ENCODE measurements at regions not wholly inside any gene's neighbourhood (a gene's known extent, or its start where the extent isn't known, plus 50 kb on each side); places are given as distances from the start of the nearest gene placed in this dataset.

- no peak overlapping the region for H2AFZ ChIP-seq (ENCODE audit: low read depth, low read length)
- no peaks in the 10 kb centered on the region for H3K9me3 ChIP-seq (ENCODE audit: insufficient read depth, low read length, severe bottlenecking)
- TF ChIP-seq CTCF (IDR thresholded peaks at IDR 0.05; ENCODE audit: borderline replicate concordance, extremely low read depth, low read length, poor library complexity, severe bottlenecking) (no peak), EZH2 (IDR thresholded peaks at IDR 0.05; ENCODE audit: borderline replicate concordance, low read depth, low read length, severe bottlenecking) (no peak)
- no peak overlapping the region for H3K4me2 ChIP-seq (ENCODE audit: insufficient read depth, low read length)
- H4K20me1 ChIP-seq (ENCODE audit: insufficient read depth, low read length): no peaks in the 10 kb centered on the region; the same call in none of the 2 replicates
- no peak for DNase-seq
- H3K4me3 ChIP-seq (ENCODE audit: low read depth in 1 of 2, low read length in 2 of 2): no peak overlapping the region
- no peak for ATAC-seq (ENCODE audit: insufficient read depth, low read depth)
- H3K27me3 ChIP-seq (ENCODE audit: insufficient read depth, low read length, poor library complexity): peaks cover 26% of the 10 kb centered on the region
- H3K27ac ChIP-seq (ENCODE audit: low read length): no peak overlapping the region
- no peak overlapping the region for H3K9ac ChIP-seq (ENCODE audit: low read depth, low read length)
- no peaks in the 10 kb centered on the region for H3K36me3 ChIP-seq (ENCODE audit: insufficient read depth, low read length)
- H3K4me1 ChIP-seq (ENCODE audit: insufficient read depth, low read length): no peaks in the 10 kb centered on the region
- no peaks in the 10 kb centered on the region for H3K79me2 ChIP-seq (ENCODE audit: insufficient read depth, low read length)
Measured at GRCh38 chr17:79205688-79206205, 131.1 kb downstream of the ENGASE start.

- TF ChIP-seq EZH2 (IDR thresholded peaks at IDR 0.05; ENCODE audit: borderline replicate concordance, low read depth, low read length, severe bottlenecking) (no peak), CTCF (IDR thresholded peaks at IDR 0.05; ENCODE audit: borderline replicate concordance, extremely low read depth, low read length, poor library complexity, severe bottlenecking) (no peak)
- peaks cover 24% of the 10 kb centered on the region for H3K27me3 ChIP-seq (ENCODE audit: insufficient read depth, low read length, poor library complexity)
- no peak for DNase-seq
Measured at GRCh38 chr17:79204261-79204660, 129.6 kb downstream of the ENGASE start.

GRCh38 chr17:79203657-79204056 lies 129.0 kb downstream of the ENGASE start:
- no peaks in the 10 kb centered on the region for H3K36me3 ChIP-seq (ENCODE audit: insufficient read depth, low read length)
- DNase-seq: no peak
- H3K4me2 ChIP-seq (ENCODE audit: insufficient read depth, low read length): no peak overlapping the region
- TF ChIP-seq CTCF (IDR thresholded peaks at IDR 0.05; ENCODE audit: borderline replicate concordance, extremely low read depth, low read length, poor library complexity, severe bottlenecking) (no peak), EZH2 (IDR thresholded peaks at IDR 0.05; ENCODE audit: borderline replicate concordance, low read depth, low read length, severe bottlenecking) (no peak)
- no peak overlapping the region for H3K9ac ChIP-seq (ENCODE audit: low read depth, low read length)
- peaks cover 24% of the 10 kb centered on the region for H3K27me3 ChIP-seq (ENCODE audit: insufficient read depth, low read length, poor library complexity)
- no peak for ATAC-seq (ENCODE audit: insufficient read depth, low read depth)
- no peak overlapping the region for H2AFZ ChIP-seq (ENCODE audit: low read depth, low read length)
- no peaks in the 10 kb centered on the region for H3K79me2 ChIP-seq (ENCODE audit: insufficient read depth, low read length)
- no peaks in the 10 kb centered on the region; the same call in none of the 2 replicates for H4K20me1 ChIP-seq (ENCODE audit: insufficient read depth, low read length)
- no peaks in the 10 kb centered on the region for H3K4me1 ChIP-seq (ENCODE audit: insufficient read depth, low read length)
- H3K4me3 ChIP-seq (ENCODE audit: low read depth in 1 of 2, low read length in 2 of 2): no peak overlapping the region
- no peak overlapping the region for H3K27ac ChIP-seq (ENCODE audit: low read length)
- H3K9me3 ChIP-seq (ENCODE audit: insufficient read depth, low read length, severe bottlenecking): no peaks in the 10 kb centered on the region

More at GRCh38 chr17:79204261-79204660, 129.6 kb downstream of the ENGASE start:
- Histone ChIP-seq H2AFZ (ENCODE audit: low read depth, low read length) (no peak overlapping the region), H3K9me3 (ENCODE audit: insufficient read depth, low read length, severe bottlenecking) (no peaks in the 10 kb centered on the region), H3K27ac (ENCODE audit: low read length) (no peak overlapping the region), H3K9ac (ENCODE audit: low read depth, low read length) (no peak overlapping the region), H3K79me2 (ENCODE audit: insufficient read depth, low read length) (no peaks in the 10 kb centered on the region), H3K4me1 (ENCODE audit: insufficient read depth, low read length) (no peaks in the 10 kb centered on the region), H3K4me3 (ENCODE audit: low read depth in 1 of 2, low read length in 2 of 2) (no peak overlapping the region), H4K20me1 (ENCODE audit: insufficient read depth, low read length) (no peaks in the 10 kb centered on the region; the same call in none of the 2 replicates), H3K4me2 (ENCODE audit: insufficient read depth, low read length) (no peak overlapping the region), H3K36me3 (ENCODE audit: insufficient read depth, low read length) (no peaks in the 10 kb centered on the region)
- no peak for ATAC-seq (ENCODE audit: insufficient read depth, low read depth)

All from DND-41 (cell line).